HCT116 (cell line): ENCODE measurements at regions not wholly inside any gene's neighbourhood (a gene's known extent, or its start where the extent isn't known, plus 50 kb on each side); places are given as distances from the start of the nearest gene placed in this dataset.

Experiments used
- ATAC-seq: fragments of 200-7000 bp; cut with Tn5 transposase; 2 replicates; pipeline ENCODE4 v1.9.1; 2020; ENCODE audit warnings: mild to moderate bottlenecking, moderate library complexity
- BruUV-seq: library from RNA; stranded (reverse); fragments of 400-500 nt; replicated peaks from 2 replicates; lab custom pipeline; 2021; lab: Mats Ljungman, UMichigan
- CTCF ChIA-PET: fragments of 300-600 bp; sonication (Branson Sonifier 250); formaldehyde crosslinking; loops from one replicate; lab custom pipeline; 2021; ENCODE audit warnings: antibody characterized with exemption; lab: Charles Lee
- POLR2A ChIA-PET: fragments of 300-600, 350-600 bp; sonication (Branson Sonifier 250); formaldehyde crosslinking; loops from one replicate; lab custom pipeline; 2021; ENCODE audit warnings: antibody characterized with exemption; lab: Charles Lee
- RAD21 ChIA-PET, 2 experiments: fragments of 300-600 bp; sonication (Branson Sonifier 250); formaldehyde crosslinking; loops; one replicate each; lab custom pipeline; 2023; ENCODE audit warnings: low total read pairs in 2 of 2; ENCODE audit not compliant: uncharacterized antibody in 2 of 2, unreplicated experiment in 2 of 2, low non-redundant PET in 1 of 2; lab: Charles Lee
- DNase-seq: peaks from one replicate; pipeline ENCODE4 v3.0.0-alpha.2; 2010; ENCODE audit warnings: low read depth, low spot score
- H2AFZ ChIP-seq: fragments of 200-600 bp; shearing (Covaris generic), sonication (generic); 2 replicates; pipeline ENCODE4 v1.6.1; 2017; ENCODE audit warnings: low read depth, mixed run types, mixed read lengths, antibody characterized with exemption, low read length; ENCODE audit not compliant: poor library complexity, severe bottlenecking
- H3K27ac ChIP-seq: 2 replicates; pipeline ENCODE4 v1.5.1; 2012; ENCODE audit warnings: low read depth, low read length
- H3K27me3 ChIP-seq: fragments of 200-600 bp; sonication (generic); 2 replicates; pipeline ENCODE4 v1.6.1; 2016; ENCODE audit warnings: mixed run types, low read length, mixed read lengths; ENCODE audit not compliant: insufficient read depth
- H3K36me3 ChIP-seq, 2 experiments: fragments of 200-500 bp in 1 of 2; fragments of 200-600 bp in 1 of 2; sonication (Bioruptor generic) in 1 of 2; sonication (generic) in 1 of 2; 2 replicates each; pipeline versions ENCODE4 v1.5.1 to v1.6.1; 2014 to 2016; ENCODE audit warnings: low read length in 2 of 2, inconsistent platforms in 1 of 2, mixed read lengths in 1 of 2, mixed run types in 1 of 2; ENCODE audit not compliant: insufficient read depth in 2 of 2, control insufficient read depth in 1 of 2
- H3K4me1 ChIP-seq, 2 experiments: fragments of 200-600 bp in 1 of 2; sonication (generic) in 1 of 2; 2 replicates each; pipeline versions ENCODE4 v1.5.1 to v1.6.1; 2012 to 2017; ENCODE audit warnings: low read length in 2 of 2, inconsistent platforms in 1 of 2, mild to moderate bottlenecking in 1 of 2, mixed read lengths in 1 of 2, mixed run types in 1 of 2, moderate library complexity in 1 of 2; ENCODE audit not compliant: insufficient read depth in 2 of 2, control insufficient read depth in 1 of 2
- H3K4me2 ChIP-seq: fragments of 200-600 bp; sonication (generic); 2 replicates; pipeline ENCODE4 v1.6.1; 2017; ENCODE audit warnings: mixed run types, low read length, mixed read lengths
- H3K4me3 ChIP-seq, 2 experiments: fragments of 200-600 bp in 1 of 2; sonication (generic) in 1 of 2; replicated peaks in 1 of 2; 2 replicates each; pipeline ENCODE4 v1.5.1; 2011 to 2016; ENCODE audit warnings: low read length in 2 of 2, control low read depth in 1 of 2, low read depth in 1 of 2, mild to moderate bottlenecking in 1 of 2, mixed read lengths in 1 of 2, mixed run types in 1 of 2
- H3K79me2 ChIP-seq: fragments of 200-600 bp; sonication (generic); 2 replicates; pipeline ENCODE4 v1.6.1; 2017; ENCODE audit warnings: mild to moderate bottlenecking, mixed run types, low read length, moderate library complexity, mixed read lengths; ENCODE audit not compliant: insufficient read depth
- H3K9ac ChIP-seq: fragments of 200-600 bp; sonication (generic); 2 replicates; pipeline ENCODE4 v1.6.1; 2016; ENCODE audit warnings: low read length, mixed read lengths
- H3K9me2 ChIP-seq: fragments of 200-600 bp; sonication (generic), shearing (Covaris generic); 2 replicates; pipeline ENCODE4 v1.6.1; 2017; ENCODE audit warnings: mixed run types, mild to moderate bottlenecking, moderate library complexity; ENCODE audit not compliant: insufficient read depth
- H3K9me3 ChIP-seq, 2 experiments: fragments of 200-500 bp in 1 of 2; fragments of 200-600 bp in 1 of 2; sonication (Bioruptor generic) in 1 of 2; sonication (generic) in 1 of 2; 2 replicates each; pipeline ENCODE4 v1.6.1; 2014 to 2017; ENCODE audit warnings: low read length in 2 of 2, mixed read lengths in 2 of 2, inconsistent platforms in 1 of 2, low read depth in 1 of 2, mild to moderate bottlenecking in 1 of 2, mixed run types in 1 of 2, moderate library complexity in 1 of 2; ENCODE audit not compliant: control insufficient read depth in 1 of 2, insufficient read depth in 1 of 2
- H4K20me1 ChIP-seq: fragments of 200-600 bp; sonication (generic), shearing (Covaris generic); 2 replicates; pipeline ENCODE4 v1.6.1; 2017; ENCODE audit warnings: mixed run types, mild to moderate bottlenecking, moderate library complexity; ENCODE audit not compliant: insufficient read depth
- CBX3 ChIP-seq: IDR thresholded peaks from 2 replicates; pipeline ENCODE4 v1.6.1; 2012; ENCODE audit warnings: low read depth
- CTCF ChIP-seq, 3 experiments: fragments of 200-600 bp in 1 of 3; sonication (generic) in 1 of 3; IDR thresholded peaks in 2 of 3; conservative IDR thresholded peaks in 1 of 3; 2 replicates each; pipeline ENCODE4 v1.5.1; 2012 to 2017; ENCODE audit warnings: low read depth in 2 of 3, low read length in 2 of 3, antibody characterized with exemption in 1 of 3, borderline replicate concordance in 1 of 3, control low read depth in 1 of 3, mild to moderate bottlenecking in 1 of 3, mixed read lengths in 1 of 3, mixed run types in 1 of 3, moderate library complexity in 1 of 3; ENCODE audit not compliant: insufficient read depth in 1 of 3
- ELF1 ChIP-seq: IDR thresholded peaks from 2 replicates; pipeline ENCODE4 v1.6.1; 2012; ENCODE audit warnings: low read depth, borderline replicate concordance
- EZH2 ChIP-seq: fragments of 200-600 bp; sonication (generic); IDR thresholded peaks from 2 replicates; pipeline ENCODE4 v1.6.1; 2017; ENCODE audit warnings: antibody characterized with exemption, mixed run types
- JUND ChIP-seq: IDR thresholded peaks from 2 replicates; pipeline ENCODE4 v1.6.1; 2012
- SIN3A ChIP-seq: IDR thresholded peaks from 2 replicates; pipeline ENCODE4 v1.6.1; 2012; ENCODE audit warnings: low read depth
- intact Hi-C: fragments of 100-400 bp; cut with micrococcal nuclease; formaldehyde crosslinking; loops from 2 replicates; pipeline ENCODE4 v1.10.0; 2022
- TF ChIP-seq, protein P1 (sequence below): IDR thresholded peaks from 2 replicates; pipeline ENCODE4 v1.6.1; 2011; ENCODE audit warnings: mild to moderate bottlenecking, low read length, moderate library complexity; ENCODE audit not compliant: insufficient replicate concordance; ENCODE audit errors: extremely low read depth
- TF ChIP-seq, protein P2 (sequence below): IDR thresholded peaks from 2 replicates; pipeline ENCODE4 v1.6.1; 2012

DNA sequence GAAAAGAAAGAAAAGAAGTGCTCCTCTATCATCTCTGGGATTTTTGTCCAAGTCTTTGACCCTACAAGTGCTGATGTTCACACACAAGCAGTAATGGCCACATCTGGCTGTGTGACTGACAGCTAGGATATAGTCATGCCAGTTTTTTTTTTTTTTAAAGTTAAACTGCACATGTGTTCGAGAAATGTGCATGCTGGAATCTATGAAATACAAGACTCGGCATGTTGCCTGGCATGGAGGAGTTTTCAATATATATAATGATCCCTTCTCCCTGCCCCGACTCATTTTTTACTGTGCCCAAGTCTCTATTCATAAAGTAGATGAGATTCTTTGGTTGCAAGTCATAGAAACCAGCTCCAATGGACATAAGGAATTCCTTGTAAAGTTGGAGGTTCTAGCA, 60.4 kb upstream of the FGFR2 start:
- no peak overlapping the region for H3K27ac ChIP-seq
- TF ChIP-seq EZH2 = no peak
- TF ChIP-seq, protein P1, sequence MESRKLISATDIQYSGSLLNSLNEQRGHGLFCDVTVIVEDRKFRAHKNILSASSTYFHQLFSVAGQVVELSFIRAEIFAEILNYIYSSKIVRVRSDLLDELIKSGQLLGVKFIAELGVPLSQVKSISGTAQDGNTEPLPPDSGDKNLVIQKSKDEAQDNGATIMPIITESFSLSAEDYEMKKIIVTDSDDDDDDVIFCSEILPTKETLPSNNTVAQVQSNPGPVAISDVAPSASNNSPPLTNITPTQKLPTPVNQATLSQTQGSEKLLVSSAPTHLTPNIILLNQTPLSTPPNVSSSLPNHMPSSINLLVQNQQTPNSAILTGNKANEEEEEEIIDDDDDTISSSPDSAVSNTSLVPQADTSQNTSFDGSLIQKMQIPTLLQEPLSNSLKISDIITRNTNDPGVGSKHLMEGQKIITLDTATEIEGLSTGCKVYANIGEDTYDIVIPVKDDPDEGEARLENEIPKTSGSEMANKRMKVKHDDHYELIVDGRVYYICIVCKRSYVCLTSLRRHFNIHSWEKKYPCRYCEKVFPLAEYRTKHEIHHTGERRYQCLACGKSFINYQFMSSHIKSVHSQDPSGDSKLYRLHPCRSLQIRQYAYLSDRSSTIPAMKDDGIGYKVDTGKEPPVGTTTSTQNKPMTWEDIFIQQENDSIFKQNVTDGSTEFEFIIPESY = no peak
- TF ChIP-seq, protein P2, sequence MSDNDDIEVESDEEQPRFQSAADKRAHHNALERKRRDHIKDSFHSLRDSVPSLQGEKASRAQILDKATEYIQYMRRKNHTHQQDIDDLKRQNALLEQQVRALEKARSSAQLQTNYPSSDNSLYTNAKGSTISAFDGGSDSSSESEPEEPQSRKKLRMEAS = no peak
- TF ChIP-seq ELF1 = no peak
- no peak for TF ChIP-seq CBX3
- TF ChIP-seq CTCF (IDR thresholded peaks at IDR 0.05 in 2 of 3, conservative IDR thresholded peaks at IDR 0.05 in 1 of 3; ENCODE audit: borderline replicate concordance in 1 of 3, insufficient read depth in 1 of 3, low read depth in 2 of 3, low read length in 2 of 3) = no peak
- TF ChIP-seq SIN3A = no peak
- TF ChIP-seq JUND = no peak
- no peak overlapping the region for H2AFZ ChIP-seq
- ATAC-seq (no peak), DNase-seq (no peak)
- no TSS peak for BruUV-seq
- no peaks in the 10 kb centered on the region for H3K27me3 ChIP-seq
- H3K36me3 ChIP-seq = no peaks in the 10 kb centered on the region
- H3K9me3 ChIP-seq = no peaks in the 10 kb centered on the region
- ChIA-PET RAD21 (no interaction called here), CTCF (no interaction called here), POLR2A (no interaction called here)
- intact Hi-C loops = no loop called here
- no peaks in the 10 kb centered on the region for H4K20me1 ChIP-seq
- no peaks in the 10 kb centered on the region for H3K79me2 ChIP-seq
- H3K9me2 ChIP-seq = no peaks in the 10 kb centered on the region
- H3K4me1 ChIP-seq = peaks cover 0 to 3% of the 10 kb centered on the region in 2 experiments; a peak in 1 of 4 replicates
- H3K4me3 ChIP-seq = no peak overlapping the region
- no peak overlapping the region for H3K4me2 ChIP-seq
- H3K9ac ChIP-seq = no peak overlapping the region
